ENCODE measurements at regions not wholly inside any gene's neighbourhood (a gene's known extent, or its start where the extent isn't known, plus 50 kb on each side); places are given as distances from the start of the nearest gene placed in this dataset.

- H3K27me3 Mint-ChIP-seq (ENCODE audit: insufficient read depth, low read depth, poor library complexity) = no peaks in the 10 kb centered on the region
- TF ChIP-seq, protein P1, sequence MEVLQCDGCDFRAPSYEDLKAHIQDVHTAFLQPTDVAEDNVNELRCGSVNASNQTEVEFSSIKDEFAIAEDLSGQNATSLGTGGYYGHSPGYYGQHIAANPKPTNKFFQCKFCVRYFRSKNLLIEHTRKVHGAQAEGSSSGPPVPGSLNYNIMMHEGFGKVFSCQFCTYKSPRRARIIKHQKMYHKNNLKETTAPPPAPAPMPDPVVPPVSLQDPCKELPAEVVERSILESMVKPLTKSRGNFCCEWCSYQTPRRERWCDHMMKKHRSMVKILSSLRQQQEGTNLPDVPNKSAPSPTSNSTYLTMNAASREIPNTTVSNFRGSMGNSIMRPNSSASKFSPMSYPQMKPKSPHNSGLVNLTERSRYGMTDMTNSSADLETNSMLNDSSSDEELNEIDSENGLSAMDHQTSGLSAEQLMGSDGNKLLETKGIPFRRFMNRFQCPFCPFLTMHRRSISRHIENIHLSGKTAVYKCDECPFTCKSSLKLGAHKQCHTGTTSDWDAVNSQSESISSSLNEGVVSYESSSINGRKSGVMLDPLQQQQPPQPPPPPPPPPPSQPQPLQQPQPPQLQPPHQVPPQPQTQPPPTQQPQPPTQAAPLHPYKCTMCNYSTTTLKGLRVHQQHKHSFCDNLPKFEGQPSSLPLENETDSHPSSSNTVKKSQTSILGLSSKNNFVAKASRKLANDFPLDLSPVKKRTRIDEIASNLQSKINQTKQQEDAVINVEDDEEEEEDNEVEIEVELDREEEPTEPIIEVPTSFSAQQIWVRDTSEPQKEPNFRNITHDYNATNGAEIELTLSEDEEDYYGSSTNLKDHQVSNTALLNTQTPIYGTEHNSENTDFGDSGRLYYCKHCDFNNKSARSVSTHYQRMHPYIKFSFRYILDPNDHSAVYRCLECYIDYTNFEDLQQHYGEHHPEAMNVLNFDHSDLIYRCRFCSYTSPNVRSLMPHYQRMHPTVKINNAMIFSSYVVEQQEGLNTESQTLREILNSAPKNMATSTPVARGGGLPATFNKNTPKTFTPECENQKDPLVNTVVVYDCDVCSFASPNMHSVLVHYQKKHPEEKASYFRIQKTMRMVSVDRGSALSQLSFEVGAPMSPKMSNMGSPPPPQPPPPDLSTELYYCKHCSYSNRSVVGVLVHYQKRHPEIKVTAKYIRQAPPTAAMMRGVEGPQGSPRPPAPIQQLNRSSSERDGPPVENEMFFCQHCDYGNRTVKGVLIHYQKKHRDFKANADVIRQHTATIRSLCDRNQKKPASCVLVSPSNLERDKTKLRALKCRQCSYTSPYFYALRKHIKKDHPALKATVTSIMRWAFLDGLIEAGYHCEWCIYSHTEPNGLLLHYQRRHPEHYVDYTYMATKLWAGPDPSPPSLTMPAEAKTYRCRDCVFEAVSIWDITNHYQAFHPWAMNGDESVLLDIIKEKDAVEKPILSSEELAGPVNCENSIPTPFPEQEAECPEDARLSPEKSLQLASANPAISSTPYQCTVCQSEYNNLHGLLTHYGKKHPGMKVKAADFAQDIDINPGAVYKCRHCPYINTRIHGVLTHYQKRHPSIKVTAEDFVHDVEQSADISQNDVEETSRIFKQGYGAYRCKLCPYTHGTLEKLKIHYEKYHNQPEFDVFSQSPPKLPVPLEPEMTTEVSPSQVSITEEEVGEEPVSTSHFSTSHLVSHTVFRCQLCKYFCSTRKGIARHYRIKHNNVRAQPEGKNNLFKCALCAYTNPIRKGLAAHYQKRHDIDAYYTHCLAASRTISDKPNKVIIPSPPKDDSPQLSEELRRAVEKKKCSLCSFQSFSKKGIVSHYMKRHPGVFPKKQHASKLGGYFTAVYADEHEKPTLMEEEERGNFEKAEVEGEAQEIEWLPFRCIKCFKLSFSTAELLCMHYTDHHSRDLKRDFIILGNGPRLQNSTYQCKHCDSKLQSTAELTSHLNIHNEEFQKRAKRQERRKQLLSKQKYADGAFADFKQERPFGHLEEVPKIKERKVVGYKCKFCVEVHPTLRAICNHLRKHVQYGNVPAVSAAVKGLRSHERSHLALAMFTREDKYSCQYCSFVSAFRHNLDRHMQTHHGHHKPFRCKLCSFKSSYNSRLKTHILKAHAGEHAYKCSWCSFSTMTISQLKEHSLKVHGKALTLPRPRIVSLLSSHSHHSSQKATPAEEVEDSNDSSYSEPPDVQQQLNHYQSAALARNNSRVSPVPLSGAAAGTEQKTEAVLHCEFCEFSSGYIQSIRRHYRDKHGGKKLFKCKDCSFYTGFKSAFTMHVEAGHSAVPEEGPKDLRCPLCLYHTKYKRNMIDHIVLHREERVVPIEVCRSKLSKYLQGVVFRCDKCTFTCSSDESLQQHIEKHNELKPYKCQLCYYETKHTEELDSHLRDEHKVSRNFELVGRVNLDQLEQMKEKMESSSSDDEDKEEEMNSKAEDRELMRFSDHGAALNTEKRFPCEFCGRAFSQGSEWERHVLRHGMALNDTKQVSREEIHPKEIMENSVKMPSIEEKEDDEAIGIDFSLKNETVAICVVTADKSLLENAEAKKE (CRISPR knock-in tag; IDR thresholded peaks at IDR 0.05) = no peak
- TF ChIP-seq, protein P2, sequence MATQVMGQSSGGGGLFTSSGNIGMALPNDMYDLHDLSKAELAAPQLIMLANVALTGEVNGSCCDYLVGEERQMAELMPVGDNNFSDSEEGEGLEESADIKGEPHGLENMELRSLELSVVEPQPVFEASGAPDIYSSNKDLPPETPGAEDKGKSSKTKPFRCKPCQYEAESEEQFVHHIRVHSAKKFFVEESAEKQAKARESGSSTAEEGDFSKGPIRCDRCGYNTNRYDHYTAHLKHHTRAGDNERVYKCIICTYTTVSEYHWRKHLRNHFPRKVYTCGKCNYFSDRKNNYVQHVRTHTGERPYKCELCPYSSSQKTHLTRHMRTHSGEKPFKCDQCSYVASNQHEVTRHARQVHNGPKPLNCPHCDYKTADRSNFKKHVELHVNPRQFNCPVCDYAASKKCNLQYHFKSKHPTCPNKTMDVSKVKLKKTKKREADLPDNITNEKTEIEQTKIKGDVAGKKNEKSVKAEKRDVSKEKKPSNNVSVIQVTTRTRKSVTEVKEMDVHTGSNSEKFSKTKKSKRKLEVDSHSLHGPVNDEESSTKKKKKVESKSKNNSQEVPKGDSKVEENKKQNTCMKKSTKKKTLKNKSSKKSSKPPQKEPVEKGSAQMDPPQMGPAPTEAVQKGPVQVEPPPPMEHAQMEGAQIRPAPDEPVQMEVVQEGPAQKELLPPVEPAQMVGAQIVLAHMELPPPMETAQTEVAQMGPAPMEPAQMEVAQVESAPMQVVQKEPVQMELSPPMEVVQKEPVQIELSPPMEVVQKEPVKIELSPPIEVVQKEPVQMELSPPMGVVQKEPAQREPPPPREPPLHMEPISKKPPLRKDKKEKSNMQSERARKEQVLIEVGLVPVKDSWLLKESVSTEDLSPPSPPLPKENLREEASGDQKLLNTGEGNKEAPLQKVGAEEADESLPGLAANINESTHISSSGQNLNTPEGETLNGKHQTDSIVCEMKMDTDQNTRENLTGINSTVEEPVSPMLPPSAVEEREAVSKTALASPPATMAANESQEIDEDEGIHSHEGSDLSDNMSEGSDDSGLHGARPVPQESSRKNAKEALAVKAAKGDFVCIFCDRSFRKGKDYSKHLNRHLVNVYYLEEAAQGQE (IDR thresholded peaks at IDR 0.05; ENCODE audit: unreplicated experiment) = no peak
- no peak for TF ChIP-seq EZH2 (IDR thresholded peaks at IDR 0.05; ENCODE audit: low read depth, unreplicated experiment)
- TF ChIP-seq ZNF114 (CRISPR knock-in tag; IDR thresholded peaks at IDR 0.05) = no peak
- no peak for TF ChIP-seq NANOG (IDR thresholded peaks at IDR 0.05; ENCODE audit: borderline replicate concordance)
- no peak for TF ChIP-seq EZH2phosphoT487 (IDR thresholded peaks at IDR 0.05; ENCODE audit: unreplicated experiment)
- no peak for TF ChIP-seq ZNF331 (CRISPR knock-in tag; IDR thresholded peaks at IDR 0.05; ENCODE audit: low read depth)
- no peak for TF ChIP-seq JUNB (IDR thresholded peaks at IDR 0.05; ENCODE audit: unreplicated experiment)
- no peak for TF ChIP-seq STAT1 (IDR thresholded peaks at IDR 0.05; ENCODE audit: unreplicated experiment)
- no peak for TF ChIP-seq ETS1 (IDR thresholded peaks at IDR 0.05)
- TF ChIP-seq, protein P3, sequence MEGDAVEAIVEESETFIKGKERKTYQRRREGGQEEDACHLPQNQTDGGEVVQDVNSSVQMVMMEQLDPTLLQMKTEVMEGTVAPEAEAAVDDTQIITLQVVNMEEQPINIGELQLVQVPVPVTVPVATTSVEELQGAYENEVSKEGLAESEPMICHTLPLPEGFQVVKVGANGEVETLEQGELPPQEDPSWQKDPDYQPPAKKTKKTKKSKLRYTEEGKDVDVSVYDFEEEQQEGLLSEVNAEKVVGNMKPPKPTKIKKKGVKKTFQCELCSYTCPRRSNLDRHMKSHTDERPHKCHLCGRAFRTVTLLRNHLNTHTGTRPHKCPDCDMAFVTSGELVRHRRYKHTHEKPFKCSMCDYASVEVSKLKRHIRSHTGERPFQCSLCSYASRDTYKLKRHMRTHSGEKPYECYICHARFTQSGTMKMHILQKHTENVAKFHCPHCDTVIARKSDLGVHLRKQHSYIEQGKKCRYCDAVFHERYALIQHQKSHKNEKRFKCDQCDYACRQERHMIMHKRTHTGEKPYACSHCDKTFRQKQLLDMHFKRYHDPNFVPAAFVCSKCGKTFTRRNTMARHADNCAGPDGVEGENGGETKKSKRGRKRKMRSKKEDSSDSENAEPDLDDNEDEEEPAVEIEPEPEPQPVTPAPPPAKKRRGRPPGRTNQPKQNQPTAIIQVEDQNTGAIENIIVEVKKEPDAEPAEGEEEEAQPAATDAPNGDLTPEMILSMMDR (conservative IDR thresholded peaks at IDR 0.05; ENCODE audit: low read depth in 2 of 2) = no peak
- no peak for TF ChIP-seq POLR2AphosphoS5 (IDR thresholded peaks at IDR 0.05; ENCODE audit: low read depth)
- TF ChIP-seq CREB1 (CRISPR knock-in tag; IDR thresholded peaks at IDR 0.05; ENCODE audit: low read depth) = no peak
Measured at GRCh38 chr13:103394618-103395017, 328.4 kb upstream of the SLC10A2 start.

More at GRCh38 chr13:103394618-103395017, 328.4 kb upstream of the SLC10A2 start:
- H3K36me3 ChIP-seq (ENCODE audit: insufficient read depth) = no peaks in the 10 kb centered on the region
- Mint-ChIP-seq H3K4me1 (no peaks in the 10 kb centered on the region), H3K4me3 (no peak overlapping the region), H3K9me3 (peaks cover 20% of the 10 kb centered on the region), H3K27ac (no peak overlapping the region), H3K36me3 (ENCODE audit: low read depth) (peaks cover 16% of the 10 kb centered on the region; the same call in 2 of the 3 replicates)
- H4K20me1 ChIP-seq (replicated peaks; ENCODE audit: insufficient read depth) = no peaks in the 10 kb centered on the region
- H3K27me3 ChIP-seq (ENCODE audit: insufficient read depth) = no peaks in the 10 kb centered on the region
- H3K4me2 ChIP-seq = no peak overlapping the region
- H3F3A ChIP-seq (replicated peaks; ENCODE audit: low read depth) = no peaks in the 10 kb centered on the region
- no peak overlapping the region for H2AFZ ChIP-seq
- no peak overlapping the region for H3K27ac ChIP-seq (ENCODE audit: low read depth)
- ATAC-seq (no peak), DNase-seq (ENCODE audit: low spot score) (no peak)
- peaks cover 15% of the 10 kb centered on the region; the same call in 1 of the 2 replicates for H3K9me2 ChIP-seq (ENCODE audit: insufficient read depth)
- no peak overlapping the region for H3K4me3 ChIP-seq
- H3K79me2 ChIP-seq (replicated peaks; ENCODE audit: insufficient read depth) = no peaks in the 10 kb centered on the region
- H3K4me1 ChIP-seq (ENCODE audit: insufficient read depth) = 0 out of 2 replicates have a peak, but pooled peaks cover 4% of the 10 kb centered on the region

Data from GM23338 (cell line).